Head of caudate nucleus (tissue), 42 donors: ENCODE measurements at regions not wholly inside any gene's neighbourhood (a gene's known extent, or its start where the extent isn't known, plus 50 kb on each side); places are given as distances from the start of the nearest gene placed in this dataset.

Experiments used
- DNase-seq, 42 donors: peaks; one replicate each; pipeline versions ENCODE4 v3.0.0 to v3.0.0-alpha.2; 2020 to 2021; ENCODE audit warnings: mixed read lengths in 7 of 42
- intact Hi-C: fragments of 100-400 bp; cut with DNase I; formaldehyde crosslinking; loops from one replicate; pipeline ENCODE4 v1.15.0; 2022

GRCh38 chr3:83122774-83123350, 1361.4 kb upstream of the GBE1 start:
- intact Hi-C loops = no loop called here
- DNase-seq = no peak

GRCh38 chr3:83093222-83093572, 1331.8 kb upstream of the GBE1 start:
- intact Hi-C loops = no loop called here
- DNase-seq = no peak

DNA sequence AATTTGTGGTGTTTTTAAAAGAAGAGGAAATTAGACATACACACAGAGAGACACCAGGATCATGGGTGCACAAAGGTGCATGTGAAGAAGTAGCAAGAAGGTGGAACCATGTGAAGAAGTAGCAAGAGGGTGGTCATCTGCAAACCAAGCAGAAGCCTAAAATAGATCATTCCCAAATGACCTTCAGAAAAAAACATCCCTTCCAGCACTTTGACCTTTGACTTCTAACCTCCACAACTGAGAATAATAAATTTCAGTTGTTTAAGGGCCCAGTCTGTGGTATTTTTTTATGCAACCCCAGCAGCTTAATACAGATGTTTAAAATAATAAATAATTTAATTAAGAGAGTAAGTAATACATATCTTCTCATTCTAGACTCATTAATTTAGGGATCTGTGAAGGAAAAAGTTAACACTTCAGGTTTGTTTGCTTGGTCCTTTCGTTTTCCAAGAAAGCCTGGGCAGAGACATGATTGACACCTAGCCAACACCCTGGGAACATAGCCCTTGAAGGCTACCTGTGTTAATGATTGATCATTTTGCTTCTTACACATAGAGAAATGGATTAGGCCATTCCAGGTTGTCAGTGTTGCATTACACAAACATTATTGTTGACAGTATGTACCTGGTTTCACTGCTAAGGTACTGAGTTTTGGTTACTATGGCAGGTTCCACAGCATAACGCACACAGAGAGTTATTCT, 1331.2 kb upstream of the GBE1 start:
- no peak for DNase-seq
- intact Hi-C loops = no loop called here

DNA sequence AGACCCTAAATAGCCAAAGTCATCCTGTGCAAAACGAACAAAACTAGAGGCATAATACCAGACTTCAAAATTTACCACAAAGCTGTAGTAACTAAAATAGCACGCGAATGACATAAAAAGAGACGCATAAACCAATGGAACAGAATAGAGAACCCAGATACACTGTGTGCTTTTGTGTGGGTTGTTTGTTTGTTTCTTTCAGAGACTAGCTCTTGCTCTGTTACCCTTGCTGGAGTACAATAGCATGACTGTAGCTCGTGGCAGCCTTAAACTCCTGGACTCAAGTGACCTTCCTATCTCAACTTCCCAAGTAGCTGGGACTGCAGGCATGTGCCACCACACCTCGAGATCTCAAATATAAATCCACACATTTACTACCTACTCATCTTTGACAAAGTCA, 1314.6 kb upstream of the GBE1 start:
- DNase-seq = no peak
- intact Hi-C loops = no loop called here

DNA sequence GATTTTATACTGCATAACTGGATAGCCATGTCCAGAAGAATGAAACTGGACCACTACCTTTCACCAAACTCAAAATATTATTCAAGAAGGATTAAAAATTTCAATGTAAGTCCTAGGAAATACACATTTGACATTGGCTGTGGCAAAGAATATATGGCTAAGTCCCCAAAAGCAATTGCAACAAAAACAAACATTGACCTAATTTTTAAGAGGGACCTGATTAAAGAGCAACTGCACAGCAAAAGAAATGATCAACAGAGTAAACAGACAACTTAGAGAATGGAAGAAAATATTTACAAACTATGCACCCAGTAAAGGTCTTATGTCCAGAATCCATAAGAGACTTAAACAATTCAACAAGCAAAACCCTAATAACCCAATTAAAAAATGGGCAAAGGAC, 1313.0 kb upstream of the GBE1 start:
- no peak for DNase-seq
- intact Hi-C loops = no loop called here

- no peak for DNase-seq
- intact Hi-C loops = no loop called here
Measured at GRCh38 chr3:83065851-83066460, 1304.5 kb upstream of the GBE1 start.

DNA sequence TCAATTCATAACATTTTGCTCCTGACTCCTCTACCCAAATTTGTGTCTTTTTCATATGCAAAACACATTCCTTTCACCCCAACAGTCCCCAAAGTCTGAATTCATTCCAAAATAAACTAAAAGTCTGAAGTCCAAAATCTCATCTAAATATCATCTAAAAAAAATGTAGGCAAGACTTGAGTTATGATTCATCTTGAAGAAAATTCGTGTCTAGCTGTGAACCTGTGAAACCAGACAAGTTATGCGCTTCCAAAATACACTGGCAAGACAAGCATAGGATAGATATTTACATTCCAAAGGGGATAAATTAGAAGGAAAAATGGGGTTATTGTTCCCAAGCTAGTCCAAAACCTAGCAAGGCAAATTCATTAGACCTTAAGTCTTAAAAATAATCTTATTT, 1302.0 kb upstream of the GBE1 start:
- intact Hi-C loops = no loop called here
- no peak for DNase-seq

- DNase-seq = no peak
- intact Hi-C loops = no loop called here
Measured at GRCh38 chr3:83048556-83048955, 1287.1 kb upstream of the GBE1 start.

- DNase-seq = no peak
- intact Hi-C loops = no loop called here
Measured at GRCh38 chr3:83039422-83039821, 1278.0 kb upstream of the GBE1 start.

- intact Hi-C loops = no loop called here
- DNase-seq = no peak
Measured at GRCh38 chr3:83035704-83036010, 1274.2 kb upstream of the GBE1 start.

GRCh38 chr3:83034806-83035703, 1273.6 kb upstream of the GBE1 start:
- no peak for DNase-seq
- intact Hi-C loops = no loop called here

DNA sequence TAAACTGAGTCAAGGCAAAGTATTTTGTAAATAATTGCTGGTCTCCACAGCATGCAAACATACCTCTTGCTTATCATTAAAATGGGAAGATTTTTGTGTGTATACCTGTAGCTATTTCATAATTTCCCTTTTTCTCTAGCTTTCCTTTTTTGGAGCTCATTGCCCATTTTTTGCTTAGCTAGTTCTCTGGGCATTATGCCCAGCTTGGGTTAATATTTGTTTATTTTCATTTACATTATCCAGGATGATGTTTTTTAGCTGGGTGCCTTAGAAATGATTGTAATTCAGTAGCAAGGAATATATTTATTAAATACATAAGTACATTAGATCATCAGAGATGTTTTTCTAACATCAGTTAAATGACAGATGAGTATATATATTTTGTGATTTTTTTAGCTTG, 1271.7 kb upstream of the GBE1 start:
- intact Hi-C loops = no loop called here
- DNase-seq = no peak

GRCh38 chr3:83023086-83023485, 1261.6 kb upstream of the GBE1 start:
- DNase-seq = no peak
- intact Hi-C loops = no loop called here

DNA sequence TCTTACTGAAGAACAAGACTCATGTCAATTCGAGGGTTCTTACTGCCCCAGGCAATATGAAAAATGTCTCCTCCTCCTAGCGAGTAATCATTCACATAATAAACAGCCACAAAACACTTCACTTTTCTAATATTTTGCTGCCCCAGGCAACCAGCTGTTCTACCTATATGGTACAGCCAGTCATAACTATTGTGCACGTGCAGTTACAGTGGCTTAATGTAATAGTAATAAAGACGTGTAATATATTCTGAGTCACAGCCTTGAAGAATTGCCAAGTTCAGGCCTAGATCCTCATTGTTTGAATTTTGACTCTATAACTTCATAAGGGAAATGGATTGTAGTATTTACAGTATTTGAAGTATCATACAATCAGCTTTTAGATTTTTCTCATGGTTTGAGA, 1250.0 kb upstream of the GBE1 start:
- no peak for DNase-seq
- intact Hi-C loops = no loop called here

DNA sequence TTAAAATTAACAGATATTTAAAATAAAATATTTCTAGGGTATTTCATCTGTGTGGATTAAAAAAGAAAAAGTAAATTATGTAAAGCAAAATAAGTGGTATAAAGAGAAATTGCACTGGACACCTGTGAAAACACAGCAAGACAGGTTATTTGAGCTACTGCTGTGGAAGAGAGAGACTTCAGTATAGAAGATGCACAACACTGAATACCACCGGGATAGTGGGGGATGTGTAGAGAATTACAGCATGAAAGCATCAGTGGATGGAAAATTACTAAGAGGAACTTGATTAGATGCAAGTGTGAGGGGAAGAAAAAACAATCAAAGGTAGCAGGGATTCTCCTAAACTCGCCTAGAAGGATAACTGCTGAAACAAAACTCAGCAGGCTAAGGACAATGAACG, 1242.5 kb upstream of the GBE1 start:
- intact Hi-C loops = no loop called here
- no peak for DNase-seq

GRCh38 chr3:83002869-83003445, 1241.5 kb upstream of the GBE1 start:
- intact Hi-C loops = no loop called here
- DNase-seq = no peak

DNA sequence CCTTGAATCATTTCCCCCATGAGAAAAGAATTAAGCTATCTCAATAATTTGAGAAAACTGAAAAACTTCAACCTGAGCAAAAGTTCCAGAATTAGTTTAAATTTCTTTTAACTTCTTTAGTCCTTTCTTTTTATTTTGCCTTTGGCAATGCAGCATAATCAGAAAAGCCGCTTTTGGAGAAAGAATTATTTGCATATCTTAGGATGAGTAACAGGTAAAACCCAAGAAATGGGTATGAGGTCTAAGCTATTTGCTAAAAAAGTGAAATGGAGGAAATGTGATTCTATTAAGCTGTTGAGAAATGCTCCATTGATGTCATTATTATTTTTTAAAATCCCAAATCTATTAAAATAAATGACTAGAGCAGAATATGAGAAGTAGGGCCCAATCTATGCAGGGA, 1238.3 kb upstream of the GBE1 start:
- no peak for DNase-seq
- intact Hi-C loops = no loop called here

- intact Hi-C loops = no loop called here
Measured at GRCh38 chr3:82978368-82978767, 1216.9 kb upstream of the GBE1 start.

GRCh38 chr3:82977871-82978270, 1216.4 kb upstream of the GBE1 start:
- intact Hi-C loops = no loop called here
- no peak for DNase-seq

More at GRCh38 chr3:82978368-82978767, 1216.9 kb upstream of the GBE1 start:
- DNase-seq = no peak

DNA sequence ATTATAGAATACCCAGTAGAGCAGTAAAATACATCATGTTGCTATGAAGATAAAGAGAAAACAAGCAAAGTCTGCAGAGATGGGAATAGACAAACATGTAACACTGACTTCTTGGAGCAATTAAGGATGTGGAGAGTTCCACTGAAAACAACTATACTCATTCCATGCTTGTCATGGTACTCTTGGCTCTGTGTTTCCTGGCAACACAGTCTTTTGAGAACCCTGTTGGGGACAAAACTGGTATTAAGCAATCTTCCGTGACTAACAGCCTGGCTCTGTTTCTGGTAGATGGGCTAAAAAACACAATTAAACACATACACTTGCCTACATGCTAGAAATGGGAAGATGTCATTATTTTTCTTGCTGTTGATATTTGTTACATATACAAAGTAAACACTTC, 1212.3 kb upstream of the GBE1 start:
- no peak for DNase-seq
- intact Hi-C loops = no loop called here
